Lower lobe of right lung (tissue), 2 donors: ENCODE measurements at regions not wholly inside any gene's neighbourhood (a gene's known extent, or its start where the extent isn't known, plus 50 kb on each side); places are given as distances from the start of the nearest gene placed in this dataset.

Experiments used
- ATAC-seq, 2 donors: fragments of 200-7000 bp; cut with Tn5 transposase; one replicate each; pipeline ENCODE4 v1.9.1; 2020 to 2022; ENCODE audit warnings: mild to moderate bottlenecking in 2 of 2, moderate library complexity in 2 of 2
- DNase-seq: peaks from one replicate; pipeline ENCODE4 v3.0.0-alpha.2; 2020
- H3K27ac ChIP-seq: fragments of 200-600 bp; one replicate; pipeline ENCODE4 v1.8.0; 2022
- H3K27me3 ChIP-seq: fragments of 200-600 bp; one replicate; pipeline ENCODE4 v1.8.0; 2022; ENCODE audit warnings: low read depth
- H3K36me3 ChIP-seq: fragments of 200-600 bp; one replicate; pipeline ENCODE4 v1.8.0; 2022; ENCODE audit warnings: mild to moderate bottlenecking
- H3K4me1 ChIP-seq: fragments of 200-600 bp; one replicate; pipeline ENCODE4 v1.8.0; 2022
- H3K4me3 ChIP-seq: fragments of 200-600 bp; one replicate; pipeline ENCODE4 v1.8.0; 2022; ENCODE audit warnings: mild to moderate bottlenecking
- H3K9me3 ChIP-seq: fragments of 200-600 bp; one replicate; pipeline ENCODE4 v1.8.0; 2022
- intact Hi-C: fragments of 100-400 bp; cut with DNase I; formaldehyde crosslinking; loops from one replicate; pipeline ENCODE4 v1.11.0; 2022
- TF ChIP-seq, protein P1 (sequence below): fragments of 200-600 bp; IDR thresholded peaks from one replicate; pipeline ENCODE4 v1.8.0; 2022; ENCODE audit warnings: antibody characterized with exemption, mild to moderate bottlenecking
- donor health status: DM: no; HTN: yes; CAD: no; lungs with severe emphysema.

DNA sequence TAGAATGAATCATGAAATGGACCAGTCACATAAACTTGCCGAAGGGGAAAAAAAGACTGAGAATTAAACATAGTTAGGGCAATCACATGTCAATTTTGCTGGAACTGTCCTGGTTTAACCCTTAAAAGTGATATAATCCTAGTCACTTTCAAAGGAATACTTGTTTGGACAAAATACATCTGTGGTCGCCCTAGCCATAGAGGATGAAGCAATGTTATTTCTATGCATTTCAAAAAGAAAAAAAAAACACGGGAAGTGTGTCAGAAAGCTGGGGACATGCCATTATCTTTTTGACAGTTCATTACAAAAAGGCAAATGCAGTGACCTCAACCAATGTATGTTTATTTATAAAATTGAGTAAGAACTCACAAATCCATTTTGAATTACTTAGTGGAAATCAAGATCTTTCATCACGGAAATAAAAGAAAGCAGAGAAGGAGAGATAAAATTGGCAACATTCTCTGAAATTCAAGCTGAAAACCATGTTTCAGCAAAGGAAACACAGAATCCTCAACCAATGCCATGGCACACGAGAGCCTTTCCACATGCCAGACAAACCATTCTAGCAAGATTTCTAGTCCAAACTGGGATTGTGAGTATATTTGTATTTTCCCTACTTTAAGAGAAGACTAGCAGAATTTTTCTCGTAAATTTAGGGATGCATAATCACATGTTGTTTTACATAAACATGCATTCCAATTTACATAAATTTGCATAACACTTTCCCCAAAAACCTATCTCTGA, 854.3 kb upstream of the ACVR2A start:
- no peaks in the 10 kb centered on the region for H3K9me3 ChIP-seq
- H3K4me1 ChIP-seq, result no peaks in the 10 kb centered on the region
- ATAC-seq (no peak), DNase-seq (no peak)
- H3K27ac ChIP-seq, result no peak overlapping the region
- no peak overlapping the region for H3K4me3 ChIP-seq
- TF ChIP-seq, protein P1, sequence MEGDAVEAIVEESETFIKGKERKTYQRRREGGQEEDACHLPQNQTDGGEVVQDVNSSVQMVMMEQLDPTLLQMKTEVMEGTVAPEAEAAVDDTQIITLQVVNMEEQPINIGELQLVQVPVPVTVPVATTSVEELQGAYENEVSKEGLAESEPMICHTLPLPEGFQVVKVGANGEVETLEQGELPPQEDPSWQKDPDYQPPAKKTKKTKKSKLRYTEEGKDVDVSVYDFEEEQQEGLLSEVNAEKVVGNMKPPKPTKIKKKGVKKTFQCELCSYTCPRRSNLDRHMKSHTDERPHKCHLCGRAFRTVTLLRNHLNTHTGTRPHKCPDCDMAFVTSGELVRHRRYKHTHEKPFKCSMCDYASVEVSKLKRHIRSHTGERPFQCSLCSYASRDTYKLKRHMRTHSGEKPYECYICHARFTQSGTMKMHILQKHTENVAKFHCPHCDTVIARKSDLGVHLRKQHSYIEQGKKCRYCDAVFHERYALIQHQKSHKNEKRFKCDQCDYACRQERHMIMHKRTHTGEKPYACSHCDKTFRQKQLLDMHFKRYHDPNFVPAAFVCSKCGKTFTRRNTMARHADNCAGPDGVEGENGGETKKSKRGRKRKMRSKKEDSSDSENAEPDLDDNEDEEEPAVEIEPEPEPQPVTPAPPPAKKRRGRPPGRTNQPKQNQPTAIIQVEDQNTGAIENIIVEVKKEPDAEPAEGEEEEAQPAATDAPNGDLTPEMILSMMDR, result no peak
- intact Hi-C loops, result no loop called here
- H3K36me3 ChIP-seq, result no peaks in the 10 kb centered on the region
- H3K27me3 ChIP-seq, result no peaks in the 10 kb centered on the region

DNA sequence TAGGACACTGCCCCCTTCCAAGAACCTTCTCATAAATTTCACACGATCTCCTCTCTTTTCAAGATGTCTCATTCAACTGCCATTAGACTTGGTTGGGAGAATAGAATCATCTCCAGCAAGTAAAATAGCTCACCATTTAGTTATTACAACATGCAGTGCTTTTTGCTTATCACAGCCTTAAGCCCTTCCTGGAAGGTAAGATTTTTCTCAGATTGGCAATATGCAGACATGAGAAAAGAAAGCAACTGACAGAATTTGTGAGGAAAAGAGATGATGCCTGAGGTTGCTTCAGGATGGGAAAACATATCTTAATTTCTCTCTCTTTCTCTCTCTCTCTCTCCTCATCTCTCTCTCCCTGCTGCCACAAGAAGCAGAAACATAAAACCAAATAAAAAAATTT, 855.1 kb upstream of the ACVR2A start:
- TF ChIP-seq, protein P1, result no peak
- Histone ChIP-seq H3K27ac (no peak overlapping the region), H3K4me3 (no peak overlapping the region), H3K27me3 (no peaks in the 10 kb centered on the region), H3K36me3 (no peaks in the 10 kb centered on the region), H3K9me3 (no peaks in the 10 kb centered on the region), H3K4me1 (no peaks in the 10 kb centered on the region)
- intact Hi-C loops, result no loop called here
- DNase-seq, result no peak
- ATAC-seq, result no peak

DNA sequence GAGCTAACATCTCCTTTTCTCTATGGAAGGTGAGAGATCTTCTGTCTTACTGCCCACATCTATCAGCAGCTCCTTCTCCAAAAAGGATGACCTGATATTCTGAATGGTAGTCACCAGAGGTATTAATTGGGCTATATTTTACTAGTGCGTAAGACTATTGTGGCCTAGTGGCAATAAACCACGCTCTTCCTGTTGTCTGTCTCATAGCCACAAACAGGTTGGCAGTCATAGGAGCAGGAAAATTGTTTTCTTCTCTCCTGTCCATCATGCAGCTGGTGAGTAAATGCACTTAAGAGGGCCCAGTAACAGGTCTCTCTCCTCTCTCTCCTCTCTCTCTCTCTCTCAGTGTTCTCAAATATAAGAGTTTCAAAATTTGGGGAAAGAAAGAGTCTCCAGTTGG, 856.8 kb upstream of the ACVR2A start:
- no peak for ATAC-seq
- intact Hi-C loops, result no loop called here
- no peaks in the 10 kb centered on the region for H3K27me3 ChIP-seq
- TF ChIP-seq, protein P1, result no peak
- no peak overlapping the region for H3K4me3 ChIP-seq
- H3K36me3 ChIP-seq, result no peaks in the 10 kb centered on the region
- no peak overlapping the region for H3K27ac ChIP-seq
- H3K9me3 ChIP-seq, result no peaks in the 10 kb centered on the region
- no peaks in the 10 kb centered on the region for H3K4me1 ChIP-seq
- DNase-seq, result no peak

DNA sequence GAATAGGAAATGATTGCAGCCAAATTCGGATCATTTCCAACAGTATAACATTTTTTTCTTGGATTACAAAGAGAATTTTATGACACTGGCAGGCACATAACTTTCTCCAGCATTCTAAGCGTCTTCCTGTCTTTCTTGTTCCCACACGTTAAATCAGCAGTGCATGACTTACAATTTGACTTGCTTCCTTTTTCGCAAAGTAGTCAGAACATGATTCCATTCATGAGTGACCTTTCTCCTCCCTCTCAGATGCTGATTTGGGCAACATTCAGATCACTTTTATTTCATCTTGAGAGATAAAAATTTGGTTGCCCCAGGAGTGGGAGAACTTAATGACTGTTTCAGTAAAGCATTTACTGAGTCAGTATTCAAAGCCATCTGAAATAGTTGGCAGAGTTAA, 858.7 kb upstream of the ACVR2A start:
- no peaks in the 10 kb centered on the region for H3K4me1 ChIP-seq
- no peak overlapping the region for H3K4me3 ChIP-seq
- no peak overlapping the region for H3K27ac ChIP-seq
- TF ChIP-seq, protein P1, result no peak
- ATAC-seq, result no peak
- no peaks in the 10 kb centered on the region for H3K27me3 ChIP-seq
- no peak for DNase-seq
- intact Hi-C loops, result no loop called here
- no peaks in the 10 kb centered on the region for H3K36me3 ChIP-seq
- H3K9me3 ChIP-seq, result no peaks in the 10 kb centered on the region

DNA sequence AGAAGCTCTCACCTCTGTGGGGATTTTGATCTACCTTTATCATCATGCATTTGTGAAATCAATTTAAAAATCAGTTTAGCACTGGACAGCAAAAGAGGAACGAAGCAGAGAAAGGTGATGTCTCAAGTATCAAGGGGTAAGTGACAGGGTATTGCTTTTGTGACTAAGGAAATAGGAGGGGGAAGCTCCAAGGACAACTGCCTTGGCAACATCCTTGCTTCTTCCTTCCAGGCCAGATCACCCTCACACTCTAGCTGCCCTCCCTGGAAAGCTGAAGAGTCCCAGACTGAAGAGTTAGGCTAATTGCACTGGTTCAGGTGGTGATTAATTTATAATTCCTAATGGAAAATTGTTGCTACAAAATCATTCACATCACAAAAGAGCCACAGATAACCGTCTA, 859.1 kb upstream of the ACVR2A start:
- TF ChIP-seq, protein P1, result no peak
- H3K27ac ChIP-seq, result no peak overlapping the region
- no peaks in the 10 kb centered on the region for H3K36me3 ChIP-seq
- H3K4me3 ChIP-seq, result no peak overlapping the region
- no peaks in the 10 kb centered on the region for H3K4me1 ChIP-seq
- intact Hi-C loops, result no loop called here
- no peaks in the 10 kb centered on the region for H3K9me3 ChIP-seq
- no peak for ATAC-seq
- no peak for DNase-seq
- no peaks in the 10 kb centered on the region for H3K27me3 ChIP-seq
